Peyer's patch (tissue), 4 donors: ENCODE measurements at regions not wholly inside any gene's neighbourhood (a gene's known extent, or its start where the extent isn't known, plus 50 kb on each side); places are given as distances from the start of the nearest gene placed in this dataset.
A peak's percentile ranks its signal among the peaks of the same experiment; 100 is the strongest.

Source experiments
- DNase-seq, 3 donors: peaks; one replicate each; pipeline ENCODE4 v3.0.0-alpha.2; 2017 to 2019
- H3K27ac ChIP-seq, 4 donors: fragments of 200-600 bp; sonication (generic); one replicate each; pipeline ENCODE4 v1.5.1; 2016 to 2019
- H3K27me3 ChIP-seq, 2 donors: fragments of 200-600 bp; sonication (generic); one replicate each; pipeline ENCODE4 v1.5.1; 2019
- H3K36me3 ChIP-seq, 3 donors: fragments of 200-600 bp; sonication (generic); one replicate each; pipeline ENCODE4 v1.5.1; 2016 to 2019
- H3K4me1 ChIP-seq, 4 donors: fragments of 200-600 bp; sonication (generic); one replicate each; pipeline ENCODE4 v1.5.1; 2016 to 2019
- H3K4me3 ChIP-seq, 4 donors: fragments of 200-600 bp; sonication (generic); 1 replicate in 3 of 4; 2 replicates in 1 of 4; pipeline ENCODE4 v1.5.1; 2016 to 2019; ENCODE audit warnings: mild to moderate bottlenecking in 1 of 4
- H3K9me3 ChIP-seq, 4 donors: fragments of 200-600 bp; sonication (generic); one replicate each; pipeline ENCODE4 v1.5.1; 2016 to 2019; ENCODE audit warnings: mild to moderate bottlenecking in 1 of 4
- CTCF ChIP-seq, 6 experiments: fragments of 450-650 bp in 4 of 6; fragments of 200-600 bp in 2 of 6; sonication (generic) in 1 of 6; IDR thresholded peaks; one replicate each; pipeline ENCODE4 v1.5.1; 2017 to 2019; ENCODE audit warnings: antibody characterized with exemption in 6 of 6, mild to moderate bottlenecking in 3 of 6, moderate library complexity in 1 of 6
- POLR2A ChIP-seq, 2 donors: fragments of 450-650 bp; IDR thresholded peaks; one replicate each; pipeline ENCODE4 v1.5.1; 2017; ENCODE audit warnings: antibody characterized with exemption in 2 of 2, mild to moderate bottlenecking in 2 of 2, moderate library complexity in 2 of 2

GRCh38 chr4:163673848-163674697, 179.6 kb downstream of the TMA16 start:
- no peak overlapping the region for H3K4me3 ChIP-seq
- TF ChIP-seq POLR2A (IDR thresholded peaks at IDR 0.05) (no peak), CTCF (IDR thresholded peaks at IDR 0.05) (no peak)

DNA sequence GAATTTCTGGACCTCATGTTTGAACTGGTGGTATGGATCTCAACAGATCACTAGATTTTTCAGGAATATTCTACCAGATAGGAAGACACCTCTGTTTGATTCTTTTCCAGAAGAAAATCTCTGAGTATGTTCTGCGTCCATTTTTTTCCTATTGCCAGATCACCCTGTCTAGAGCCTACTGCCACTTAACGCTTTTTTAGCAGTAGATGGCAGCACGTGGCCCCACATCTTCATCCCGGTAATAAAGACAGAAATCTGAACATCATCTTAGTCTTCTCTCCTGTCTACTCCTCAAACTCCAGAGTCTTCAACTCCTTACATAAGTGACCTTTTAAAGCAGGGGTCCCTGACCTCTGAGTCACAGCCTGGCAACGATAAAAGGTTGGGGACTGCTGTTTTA, 184.7 kb downstream of the TMA16 start:
- no peak overlapping the region for H3K27ac ChIP-seq
- no peak for TF ChIP-seq CTCF (IDR thresholded peaks at IDR 0.05)
- TF ChIP-seq POLR2A (IDR thresholded peaks at IDR 0.05) = no peak
- H3K4me3 ChIP-seq = no peak overlapping the region
- no peaks in the 10 kb centered on the region for H3K27me3 ChIP-seq
- H3K4me1 ChIP-seq = no peaks in the 10 kb centered on the region
- H3K36me3 ChIP-seq = no peaks in the 10 kb centered on the region
- peak in 2 of 3 donors; percentile 27 to 45 for DNase-seq
- no peaks in the 10 kb centered on the region for H3K9me3 ChIP-seq

More at GRCh38 chr4:163673848-163674697, 179.6 kb downstream of the TMA16 start:
- Histone ChIP-seq H3K36me3 (no peaks in the 10 kb centered on the region), H3K27ac (peak overlapping the region in 1 of 4 donors; percentile 51), H3K27me3 (no peaks in the 10 kb centered on the region), H3K9me3 (no peaks in the 10 kb centered on the region), H3K4me1 (no peaks in the 10 kb centered on the region)
- DNase-seq = peak in 2 of 3 donors; percentile 40 to 49

GRCh38 chr4:163680386-163681098, 186.1 kb downstream of the TMA16 start:
- Histone ChIP-seq H3K9me3 (no peaks in the 10 kb centered on the region), H3K4me1 (no peaks in the 10 kb centered on the region), H3K27ac (no peak overlapping the region), H3K4me3 (no peak overlapping the region), H3K27me3 (no peaks in the 10 kb centered on the region), H3K36me3 (no peaks in the 10 kb centered on the region)
- no peak for DNase-seq
- TF ChIP-seq CTCF (IDR thresholded peaks at IDR 0.05) (no peak), POLR2A (IDR thresholded peaks at IDR 0.05) (no peak)

GRCh38 chr4:163681208-163681821, 186.8 kb downstream of the TMA16 start:
- Histone ChIP-seq H3K4me1 (no peaks in the 10 kb centered on the region), H3K27ac (no peak overlapping the region), H3K27me3 (no peaks in the 10 kb centered on the region), H3K36me3 (no peaks in the 10 kb centered on the region), H3K9me3 (no peaks in the 10 kb centered on the region), H3K4me3 (no peak overlapping the region)
- TF ChIP-seq POLR2A (IDR thresholded peaks at IDR 0.05) = no peak
- peak; percentile 57 to 79 (median 62) for TF ChIP-seq CTCF (IDR thresholded peaks at IDR 0.05)
- peak in 2 of 3 donors; percentile 24 to 44 for DNase-seq

GRCh38 chr4:163688856-163689255, 194.4 kb downstream of the TMA16 start:
- Histone ChIP-seq H3K27ac (no peak overlapping the region), H3K4me1 (no peaks in the 10 kb centered on the region), H3K27me3 (no peaks in the 10 kb centered on the region), H3K4me3 (no peak overlapping the region), H3K36me3 (no peaks in the 10 kb centered on the region), H3K9me3 (no peaks in the 10 kb centered on the region)
- DNase-seq = no peak
- TF ChIP-seq POLR2A (IDR thresholded peaks at IDR 0.05) (no peak), CTCF (IDR thresholded peaks at IDR 0.05) (no peak)
